Gastrocnemius medialis (tissue), 4 donors: ENCODE measurements at regions not wholly inside any gene's neighbourhood (a gene's known extent, or its start where the extent isn't known, plus 50 kb on each side); places are given as distances from the start of the nearest gene placed in this dataset.

Source experiments
- CTCF ChIP-seq, 5 experiments: fragments of 450-650 bp in 3 of 5; fragments of 200-600 bp in 2 of 5; sonication (generic) in 2 of 5; IDR thresholded peaks in 4 of 5; conservative IDR thresholded peaks in 1 of 5; 1 replicate in 4 of 5; 2 replicates in 1 of 5; pipeline ENCODE4 v1.5.1; 2016 to 2019; ENCODE audit warnings: antibody characterized with exemption in 5 of 5, mild to moderate bottlenecking in 3 of 5, moderate library complexity in 3 of 5
- POLR2A ChIP-seq, 2 donors: fragments of 450-650 bp; IDR thresholded peaks; one replicate each; pipeline ENCODE4 v1.6.1; 2017; ENCODE audit warnings: antibody characterized with exemption in 2 of 2, mild to moderate bottlenecking in 2 of 2, moderate library complexity in 2 of 2

- no peak for TF ChIP-seq CTCF (IDR thresholded peaks at IDR 0.05 in 4 of 5, conservative IDR thresholded peaks at IDR 0.05 in 1 of 5)
- TF ChIP-seq POLR2A (IDR thresholded peaks at IDR 0.05): no peak
Measured at GRCh38 chr4:159043861-159044260, 59.0 kb upstream of the RAPGEF2 start.
